HG02623 (cell line): ENCODE measurements at regions not wholly inside any gene's neighbourhood (a gene's known extent, or its start where the extent isn't known, plus 50 kb on each side); places are given as distances from the start of the nearest gene placed in this dataset.

Source experiments
- ATAC-seq: cut with Tn5 transposase; IDR thresholded peaks from one replicate; pipeline ENCODE4 v1.9.1; 2021; ENCODE audit warnings: moderate library complexity; ENCODE audit not compliant: unreplicated experiment

DNA sequence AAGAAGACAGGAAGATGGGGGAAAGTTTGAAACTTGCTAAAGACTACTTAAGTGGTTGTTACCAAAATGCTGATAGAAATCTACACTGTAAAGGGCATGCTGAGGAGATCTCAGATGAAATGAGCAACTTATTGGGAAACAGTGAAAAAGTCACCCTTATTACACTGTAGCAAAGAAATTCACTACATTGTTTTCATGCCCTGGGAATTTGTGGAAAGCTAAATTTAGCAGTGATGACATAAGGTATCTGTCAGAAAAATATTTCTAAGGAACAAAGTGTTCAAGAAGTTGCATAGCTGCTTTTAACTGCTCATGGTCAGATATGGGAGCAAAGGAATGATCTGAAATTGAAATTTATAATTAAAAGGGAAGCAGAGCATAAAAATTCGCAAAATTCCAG, 702.4 kb upstream of the LRRC4C start:
- ATAC-seq = no peak

DNA sequence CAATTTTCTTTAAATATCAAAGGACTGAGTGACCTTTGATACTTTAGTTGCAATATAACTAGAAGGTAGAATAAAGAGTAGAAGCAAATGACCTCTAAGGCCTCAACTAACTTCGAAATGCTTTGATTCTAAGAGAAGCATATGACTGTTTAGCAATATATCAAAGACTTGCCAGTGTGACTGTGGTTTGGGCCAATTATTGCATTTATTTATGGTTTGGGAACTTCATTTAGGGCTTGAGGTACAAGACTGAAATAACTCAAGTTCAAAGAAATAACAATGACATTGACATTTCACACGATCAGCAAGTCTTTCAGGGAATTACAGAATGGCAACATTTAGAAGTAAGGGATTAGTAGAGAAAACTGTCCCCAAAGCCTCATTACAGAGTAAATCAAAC, 709.7 kb upstream of the LRRC4C start:
- no peak for ATAC-seq

DNA sequence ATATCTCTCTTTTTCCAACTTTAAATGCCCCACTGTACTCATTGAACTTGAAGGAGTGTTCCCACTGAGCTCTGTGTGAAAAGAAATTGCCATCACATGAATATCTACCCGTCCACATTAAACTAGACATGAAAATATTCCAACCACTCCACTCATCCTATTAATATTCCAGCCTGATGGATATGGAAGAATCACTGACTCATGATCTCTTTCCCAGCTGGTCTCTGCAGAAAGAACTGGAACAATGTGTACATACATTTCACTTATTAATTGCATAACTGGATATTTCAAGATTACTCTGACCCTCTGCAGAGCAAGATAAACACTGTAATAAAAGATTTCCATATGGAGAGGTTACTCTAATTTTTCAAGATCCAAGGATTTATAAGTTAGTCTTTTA, 711.1 kb upstream of the LRRC4C start:
- ATAC-seq = no peak

DNA sequence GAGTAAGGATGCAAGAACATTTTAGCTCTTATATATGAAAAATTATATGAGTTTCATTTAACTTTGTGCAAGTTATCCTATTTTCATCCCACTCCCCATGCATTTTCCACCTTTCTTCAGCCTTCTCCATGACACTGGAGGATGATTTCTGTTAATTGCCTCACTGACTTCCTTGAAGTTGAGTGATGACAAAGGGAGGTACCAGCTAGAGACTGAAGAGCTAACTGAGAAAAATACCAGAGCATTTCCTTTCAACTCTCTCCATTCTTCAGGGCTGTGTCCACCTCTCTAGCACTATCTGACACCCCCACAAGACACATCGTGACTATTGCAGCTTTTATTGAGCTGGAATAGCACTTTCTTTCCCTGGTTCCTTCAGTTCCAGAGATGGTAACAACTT, 711.6 kb upstream of the LRRC4C start:
- ATAC-seq = no peak

DNA sequence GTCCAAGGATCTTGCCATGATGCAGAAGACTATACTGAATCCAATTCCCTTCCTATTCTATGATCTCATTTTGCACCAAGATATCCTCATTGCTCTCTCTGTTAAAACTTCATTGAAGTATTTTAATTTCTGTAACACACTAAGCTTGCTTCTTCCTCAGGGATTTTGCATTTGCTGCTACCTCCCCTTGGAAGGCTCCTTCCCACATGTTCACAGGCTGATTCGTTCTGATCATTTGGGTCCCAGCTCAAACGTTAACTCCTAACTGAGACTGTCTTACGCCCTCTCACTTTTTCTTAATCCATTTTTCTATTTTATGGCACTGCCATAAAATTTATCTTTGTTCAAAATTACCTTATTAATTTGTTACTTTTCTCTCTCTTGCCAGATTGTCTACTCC, 713.0 kb upstream of the LRRC4C start:
- no peak for ATAC-seq

DNA sequence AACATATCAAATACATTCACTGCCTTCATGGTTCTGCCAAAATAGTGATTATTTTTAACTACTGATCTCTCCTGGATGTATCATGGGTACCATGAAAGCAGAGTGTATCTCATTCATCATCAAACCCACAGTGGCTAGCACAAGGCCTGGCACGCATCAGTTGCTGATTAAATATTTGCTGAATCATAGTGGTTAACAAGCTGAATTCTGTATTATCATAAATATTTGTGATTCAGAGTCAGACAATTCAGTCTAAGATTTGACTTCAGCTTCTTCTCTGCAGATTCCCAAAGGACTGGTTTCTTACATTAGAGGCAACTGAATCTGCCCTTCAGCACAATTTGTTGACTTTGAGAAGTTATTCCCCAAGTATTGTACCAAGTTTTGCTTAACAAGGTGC, 715.8 kb upstream of the LRRC4C start:
- ATAC-seq = no peak

DNA sequence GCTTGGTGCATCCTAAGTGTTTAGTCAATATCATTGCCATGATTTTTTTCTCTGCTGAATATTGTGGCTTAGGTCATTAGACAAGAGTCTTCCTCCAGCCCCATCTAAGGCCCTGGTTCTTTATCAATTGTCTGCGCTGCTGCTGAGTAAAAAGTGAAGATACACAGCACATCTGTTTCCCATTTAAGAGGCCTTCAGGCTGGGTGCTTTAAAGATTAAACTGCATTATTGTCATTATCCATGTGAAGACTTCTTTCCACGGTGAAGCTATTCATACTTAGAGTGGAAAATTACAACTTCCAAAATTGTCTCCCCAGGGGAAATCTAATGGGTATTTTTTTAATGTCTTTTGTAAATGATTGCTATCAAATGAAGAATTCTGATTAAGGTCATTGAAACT, 719.8 kb upstream of the LRRC4C start:
- no peak for ATAC-seq

DNA sequence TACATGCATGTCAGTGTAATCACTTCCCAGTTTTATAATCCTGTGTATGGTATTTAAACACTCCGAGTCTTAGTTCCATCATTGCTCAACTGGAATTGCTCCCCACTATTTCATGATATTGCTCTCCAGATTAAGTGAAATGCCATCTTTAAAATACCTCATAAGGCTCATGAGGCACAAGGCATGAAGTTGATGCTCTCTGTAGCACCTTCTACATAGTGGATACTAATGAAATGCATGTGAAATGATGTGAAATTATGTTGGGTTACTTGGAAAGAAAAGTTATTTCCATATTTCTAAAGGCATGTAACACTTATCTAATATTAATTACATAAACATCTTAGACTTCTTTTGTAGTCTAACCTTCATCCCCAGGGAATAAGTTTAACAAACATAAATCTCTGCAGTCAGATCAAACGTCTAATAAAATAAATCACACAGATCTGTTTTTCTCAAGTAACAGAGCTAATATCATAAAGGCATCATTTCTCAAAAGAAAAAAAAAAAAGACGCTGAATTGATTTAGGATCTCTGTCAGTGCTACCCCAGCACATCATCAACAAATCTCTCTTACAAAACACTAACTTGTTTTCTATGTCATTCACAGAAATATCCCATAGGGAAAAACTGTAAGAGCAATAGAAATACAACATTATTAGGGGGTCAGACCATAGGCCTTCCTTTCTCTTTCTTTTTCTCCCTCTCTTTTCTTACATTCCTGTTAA, 736.0 kb upstream of the LRRC4C start:
- ATAC-seq = no peak

DNA sequence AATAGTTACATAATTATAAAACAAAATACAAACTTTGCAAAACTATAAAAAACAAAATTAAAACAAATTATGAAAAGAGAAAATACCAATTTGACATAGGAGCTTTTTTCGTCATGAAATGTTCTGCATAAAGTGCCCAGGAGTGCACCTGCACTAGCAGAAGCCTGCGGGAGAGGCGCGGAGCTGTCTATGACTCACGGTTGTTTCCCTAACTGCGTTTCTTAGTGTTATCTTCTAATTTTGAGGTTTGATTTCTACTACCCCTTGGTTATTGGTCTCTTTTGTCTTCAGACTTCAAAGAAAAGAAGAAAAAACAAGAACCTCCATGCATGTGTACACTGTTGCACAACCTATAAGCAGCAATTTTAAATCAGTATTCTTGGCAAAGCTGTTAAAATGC, 740.9 kb upstream of the LRRC4C start:
- no peak for ATAC-seq

DNA sequence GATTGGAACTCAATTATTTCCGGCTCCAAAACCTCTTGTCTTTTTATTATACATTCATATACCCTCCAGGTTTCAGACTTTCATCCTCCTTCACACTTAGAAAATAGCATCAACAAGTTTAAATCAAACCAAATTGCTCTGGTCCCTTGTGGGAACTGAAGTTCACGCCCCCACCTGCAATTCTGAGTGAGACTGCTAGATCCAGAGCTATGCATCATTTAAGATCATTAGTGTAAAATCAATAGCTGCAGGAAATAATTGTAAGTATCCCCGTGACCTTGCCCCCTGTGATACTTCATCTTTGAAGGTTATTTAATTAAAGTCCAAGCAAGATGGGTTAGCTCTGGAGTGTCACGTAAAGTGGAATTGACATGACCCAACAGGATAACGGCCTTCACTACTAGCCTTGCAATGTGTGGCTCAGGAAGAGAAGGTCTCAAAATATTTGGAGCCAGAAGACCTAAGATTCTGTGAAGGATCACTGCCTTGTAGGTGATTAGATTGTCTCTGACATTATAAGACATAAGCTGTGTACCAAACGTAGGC, 742.2 kb upstream of the LRRC4C start:
- ATAC-seq = no peak

DNA sequence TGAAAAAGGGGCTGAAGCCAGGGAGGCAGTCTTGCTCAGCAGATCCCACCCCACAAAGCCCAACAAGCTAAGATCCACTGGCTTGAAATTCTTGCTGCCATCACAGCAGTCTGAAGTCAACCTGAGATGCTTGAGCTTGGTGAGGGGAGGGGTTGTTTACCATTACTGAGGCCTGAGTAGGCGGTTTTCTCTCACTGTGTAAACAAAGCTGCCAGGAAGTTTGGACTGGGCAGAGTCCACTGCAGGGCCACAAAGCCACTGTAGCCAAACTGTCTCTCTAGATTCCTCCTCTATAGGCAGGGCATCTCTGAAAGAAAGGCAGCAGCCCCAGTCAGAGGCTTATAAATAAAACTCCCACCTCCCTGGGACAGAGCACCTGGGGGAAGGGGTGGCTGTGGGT, 746.1 kb upstream of the LRRC4C start:
- ATAC-seq = no peak

DNA sequence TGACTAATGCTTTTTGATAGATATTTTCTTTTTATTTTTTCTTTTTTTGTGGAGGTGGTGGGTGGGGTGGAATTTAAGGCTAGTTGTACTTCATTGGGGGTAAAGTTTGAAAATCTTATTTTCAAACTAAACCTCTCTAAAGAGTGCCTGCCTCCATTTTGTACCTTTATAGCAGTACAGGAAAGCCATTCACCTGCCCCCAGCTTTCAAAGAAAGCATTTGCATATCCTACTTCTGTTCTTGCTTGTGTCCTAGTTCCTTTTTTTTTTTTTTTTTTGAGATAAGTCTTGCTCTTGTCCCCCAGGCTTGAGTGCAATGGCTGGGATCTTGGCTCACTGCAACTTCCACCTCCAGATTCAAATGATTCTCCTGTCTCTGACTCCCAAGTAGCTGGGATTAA, 766.2 kb upstream of the LRRC4C start:
- ATAC-seq = no peak

DNA sequence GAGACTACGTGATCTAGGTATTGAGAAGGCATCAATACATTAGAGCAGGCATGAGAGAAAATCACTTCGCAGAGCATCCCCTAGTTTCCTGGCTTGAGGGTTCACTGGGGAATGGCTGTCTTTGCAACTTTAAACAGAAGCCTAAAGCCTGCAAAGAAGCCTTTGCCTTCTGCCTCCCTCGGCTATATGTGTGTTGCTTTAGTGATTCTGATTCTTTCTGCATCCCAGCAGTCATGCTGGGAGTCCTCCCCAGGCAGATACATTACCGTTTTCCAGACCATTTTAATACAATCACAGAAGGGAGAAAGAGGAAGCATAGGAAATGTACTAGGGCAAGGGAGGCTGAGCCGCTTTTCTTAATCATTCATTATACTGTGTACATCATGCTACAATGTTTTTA, 773.2 kb upstream of the LRRC4C start:
- no peak for ATAC-seq

DNA sequence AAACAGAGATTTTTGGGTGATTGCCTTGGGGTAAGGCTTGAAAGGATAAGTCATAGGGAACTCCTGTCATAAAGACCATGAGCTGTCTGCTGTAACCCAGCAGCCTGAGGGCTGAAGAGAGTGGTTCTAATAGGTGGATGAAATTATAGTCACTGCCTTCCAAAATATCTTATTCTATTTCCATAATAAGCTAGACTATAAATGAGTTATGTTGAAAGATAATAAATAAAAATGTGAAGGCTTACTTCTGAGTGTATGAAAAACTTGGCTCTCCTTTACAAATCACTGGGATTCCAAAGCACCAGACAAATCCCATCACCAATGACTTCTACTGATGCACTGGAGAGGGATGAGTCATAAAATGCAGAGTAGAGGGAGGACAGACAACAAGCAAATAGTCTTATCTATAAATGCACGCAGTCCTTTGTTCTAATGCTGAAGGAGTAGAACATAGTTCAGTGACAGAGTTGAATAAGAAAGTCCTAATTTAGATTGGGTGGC, 775.0 kb upstream of the LRRC4C start:
- no peak for ATAC-seq

DNA sequence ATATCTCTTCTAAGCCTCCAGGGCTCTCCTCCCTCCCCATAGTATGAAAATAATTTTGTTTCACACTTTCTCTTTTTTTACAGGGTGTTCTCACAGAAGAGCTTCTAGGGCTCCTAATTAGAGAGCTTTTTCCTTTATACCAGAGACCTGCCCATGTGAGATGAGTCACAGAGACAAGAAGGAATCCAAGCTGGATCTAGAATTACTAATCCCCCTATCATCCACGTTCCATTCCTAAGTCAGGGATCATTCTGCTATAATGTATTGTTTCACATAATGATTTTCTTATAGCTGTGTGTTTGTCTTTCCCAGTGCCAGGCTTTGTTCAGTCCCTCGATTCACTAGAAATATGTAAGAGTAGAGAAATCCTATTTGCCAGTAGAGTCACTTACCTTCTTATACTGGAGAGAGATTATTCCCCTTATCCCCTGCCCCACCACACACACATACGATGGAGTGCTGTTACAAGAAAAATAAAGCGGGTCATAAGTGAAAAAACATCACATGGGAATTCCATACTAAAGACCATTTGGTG, 778.3 kb upstream of the LRRC4C start:
- ATAC-seq = no peak

DNA sequence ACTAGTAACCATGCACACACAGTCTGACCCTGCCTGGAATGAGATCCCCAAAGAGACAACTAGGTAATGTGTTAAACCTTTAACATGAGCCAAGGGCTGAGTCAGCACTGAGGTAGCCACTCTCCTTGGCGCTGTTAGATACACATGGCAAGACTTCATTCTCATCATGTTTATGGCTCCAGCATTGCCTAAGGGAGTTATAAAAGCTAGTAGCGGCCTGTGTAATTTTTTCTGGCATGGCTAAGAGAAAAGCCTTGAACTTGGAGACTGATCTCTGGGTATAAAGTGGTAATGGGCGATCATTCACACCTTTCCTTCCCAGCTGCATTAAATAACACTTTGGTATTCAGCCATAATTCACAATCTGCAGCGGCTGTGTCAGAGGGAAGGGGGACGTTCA, 779.7 kb upstream of the LRRC4C start:
- ATAC-seq = no peak

DNA sequence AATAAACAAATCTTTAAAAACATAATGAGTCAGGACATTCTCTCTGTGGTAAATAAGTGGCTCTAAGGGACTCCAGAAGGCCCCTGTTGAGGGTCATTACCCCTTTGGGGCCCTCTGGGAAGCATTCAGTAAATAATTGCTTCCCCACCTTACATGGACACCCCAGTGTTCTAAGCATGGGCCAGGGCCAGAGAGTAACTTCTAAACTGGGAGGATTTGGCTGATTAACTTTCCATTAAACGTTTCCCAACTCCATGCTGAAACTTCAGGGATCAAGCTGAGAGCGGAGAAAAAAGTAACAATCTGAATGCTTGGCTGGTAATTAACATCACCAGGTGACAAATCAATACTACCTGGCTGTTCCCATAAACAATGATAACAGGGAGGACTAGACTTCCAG, 783.9 kb upstream of the LRRC4C start:
- no peak for ATAC-seq

DNA sequence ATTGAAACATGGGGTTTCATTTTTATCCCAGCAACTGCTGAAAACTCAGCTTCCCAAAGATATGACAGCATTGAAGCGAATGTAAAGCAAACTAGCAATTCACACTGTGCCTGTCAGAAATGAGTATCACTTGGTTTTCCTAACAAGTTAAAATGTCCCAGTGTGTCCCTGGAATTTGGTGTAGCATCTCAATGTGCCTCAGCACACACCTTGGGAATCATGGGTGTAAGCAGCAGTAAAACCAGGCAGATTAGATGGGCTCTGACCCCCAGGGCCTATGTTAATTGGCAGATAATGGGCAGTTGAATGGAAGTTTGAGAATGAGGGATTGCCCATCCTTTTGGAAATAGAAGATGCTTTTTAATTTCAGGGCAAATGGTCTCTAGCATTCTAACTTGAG, 784.9 kb upstream of the LRRC4C start:
- ATAC-seq = no peak

DNA sequence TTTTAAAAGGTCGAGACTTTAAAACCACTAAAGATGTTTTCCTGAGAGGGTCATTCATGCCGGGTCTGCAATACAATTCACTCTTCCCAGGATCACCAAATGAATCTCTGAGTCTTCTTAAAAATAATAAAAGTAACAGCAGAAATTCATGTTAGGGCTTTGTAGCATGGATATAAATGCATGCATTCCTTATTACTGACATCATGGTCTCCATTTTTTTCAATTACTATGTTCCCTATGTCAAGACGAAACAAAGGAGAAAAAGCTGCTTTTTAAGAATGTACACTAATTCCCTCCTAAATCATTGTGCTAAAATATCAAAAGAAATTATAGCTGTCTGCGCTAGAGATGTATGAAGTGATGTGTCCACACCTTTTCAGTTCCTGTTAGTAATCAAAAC, 789.9 kb upstream of the LRRC4C start:
- ATAC-seq = no peak

DNA sequence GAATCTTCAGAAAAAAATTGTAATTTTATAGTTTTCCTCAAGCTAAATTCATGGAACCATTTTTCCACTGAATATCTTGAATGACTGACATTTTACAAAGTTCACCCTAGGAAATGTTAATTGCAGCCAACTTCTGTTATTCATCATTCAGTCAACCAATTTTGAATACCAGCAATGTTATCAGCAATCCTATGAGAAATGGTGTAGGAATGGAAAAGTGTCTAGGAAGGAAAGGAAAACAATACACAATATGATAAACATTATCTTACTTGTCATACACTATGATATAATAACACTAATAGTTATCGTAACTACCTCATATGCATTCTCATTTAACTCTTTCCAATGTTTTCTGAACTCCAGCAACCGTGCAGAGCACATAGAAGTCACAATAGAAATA, 790.5 kb upstream of the LRRC4C start:
- ATAC-seq = no peak

DNA sequence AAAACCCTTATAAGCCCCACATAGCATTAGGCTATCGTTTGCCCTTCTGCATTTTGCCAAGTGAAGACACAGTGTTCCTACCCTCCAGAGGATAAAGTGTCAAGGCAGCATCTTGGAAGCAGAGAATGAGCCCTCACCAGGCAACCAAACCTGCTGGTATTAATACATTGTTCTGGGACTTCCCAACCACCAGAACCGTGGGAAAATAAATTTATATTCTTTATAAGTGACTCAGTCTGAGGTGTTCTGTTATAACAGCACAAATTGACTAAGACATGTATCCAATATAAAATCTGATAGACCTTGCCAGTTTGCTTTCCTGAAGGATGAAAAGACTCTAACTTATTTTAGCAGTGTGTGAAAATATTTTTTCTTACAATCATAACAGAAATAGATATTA, 792.5 kb upstream of the LRRC4C start:
- no peak for ATAC-seq

DNA sequence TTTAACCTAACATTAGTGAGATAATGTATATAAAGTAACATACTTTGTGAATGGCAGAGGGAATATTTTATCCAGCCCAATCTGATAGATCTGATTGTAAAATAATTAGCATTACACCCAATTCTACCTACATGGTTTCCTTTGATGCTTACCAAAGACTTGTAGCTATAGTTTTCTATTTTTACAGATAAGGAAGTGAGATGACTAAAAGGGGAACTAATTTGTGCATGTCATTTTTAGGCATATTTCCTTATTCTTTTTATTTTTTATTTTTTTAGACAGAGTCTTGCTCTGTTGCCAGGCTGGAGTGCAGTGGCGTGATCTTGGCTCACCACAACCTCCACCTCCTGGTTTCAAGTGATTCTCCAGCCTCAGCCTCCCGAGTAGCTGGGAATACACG, 793.7 kb upstream of the LRRC4C start:
- ATAC-seq = no peak

DNA sequence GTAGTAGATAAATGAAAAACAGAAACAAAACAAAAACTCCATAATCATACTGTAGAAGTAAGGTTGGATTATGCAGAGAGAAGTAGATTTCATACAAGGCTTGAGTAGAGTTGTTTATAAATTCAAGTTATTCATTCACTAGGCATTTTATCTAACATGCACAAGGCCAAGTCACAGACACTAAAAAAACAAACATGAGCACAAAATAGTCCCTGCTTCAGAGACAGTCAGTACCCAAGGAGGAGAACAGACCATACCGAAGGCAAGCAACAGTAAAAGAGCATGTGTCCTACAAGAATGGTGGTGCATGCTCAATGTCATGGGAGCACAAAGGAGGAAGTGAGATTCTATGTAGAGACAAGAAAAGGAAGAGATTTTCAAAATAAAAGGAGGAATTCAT, 796.5 kb upstream of the LRRC4C start:
- no peak for ATAC-seq
